Mucosa of descending colon (tissue), 3 donors: ENCODE measurements at regions not wholly inside any gene's neighbourhood (a gene's known extent, or its start where the extent isn't known, plus 50 kb on each side); places are given as distances from the start of the nearest gene placed in this dataset.

Experiments
- ATAC-seq: fragments of 200-7000 bp; cut with Tn5 transposase; one replicate; pipeline ENCODE4 v1.9.1; 2020; ENCODE audit warnings: mild to moderate bottlenecking, moderate library complexity
- DNase-seq, 3 donors: peaks; one replicate each; pipeline ENCODE4 v3.0.0-alpha.2; 2020
- H3K36me3 ChIP-seq: fragments of 200-600 bp; one replicate; pipeline ENCODE4 v1.8.0; 2021; ENCODE audit warnings: low read depth, mild to moderate bottlenecking
- H3K4me1 ChIP-seq: fragments of 200-600 bp; one replicate; pipeline ENCODE4 v1.8.0; 2021; ENCODE audit warnings: low read depth, mild to moderate bottlenecking
- H3K4me3 ChIP-seq: fragments of 200-600 bp; one replicate; pipeline ENCODE4 v1.8.0; 2021; ENCODE audit warnings: mild to moderate bottlenecking
- H3K9me3 ChIP-seq: fragments of 200-600 bp; one replicate; pipeline ENCODE4 v1.8.0; 2021; ENCODE audit warnings: mild to moderate bottlenecking
- intact Hi-C, 2 donors: fragments of 100-400 bp; cut with DNase I in 1 of 2; cut with micrococcal nuclease in 1 of 2; formaldehyde crosslinking; loops; one replicate each; pipeline versions ENCODE4 v1.11.0 to v1.11.1; 2022; cut with DNase I, micrococcal nuclease
- TF ChIP-seq, protein P1 (sequence below): fragments of 200-600 bp; IDR thresholded peaks from one replicate; pipeline ENCODE4 v1.8.0; 2022; ENCODE audit warnings: antibody characterized with exemption, mild to moderate bottlenecking
- donor health status: DM: no; HTN: no; CAD: no; lungs with moderate emphysema.
- donor health status: DM: no; HTN: no; CAD: no.
- donor health status: DM: no; HTN: yes; CAD: no.

DNA sequence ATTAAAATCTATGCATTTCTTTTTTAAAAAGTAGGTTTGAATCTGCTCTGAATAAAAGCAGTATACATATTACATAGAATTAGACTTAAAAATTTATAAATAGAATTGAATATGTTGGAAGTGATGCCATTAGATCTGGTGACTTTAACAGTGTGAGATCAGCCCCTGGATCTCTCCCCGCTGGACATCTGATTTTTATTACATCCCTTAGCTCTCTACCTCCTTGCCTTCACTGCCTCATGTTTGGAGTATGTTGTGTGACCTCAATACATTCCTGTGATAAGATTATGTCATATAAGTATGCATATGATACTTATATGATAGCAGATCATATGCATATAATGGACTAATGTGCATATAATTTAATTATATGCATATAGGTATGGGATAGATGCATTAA, 643.4 kb upstream of the NR2F2 start:
- intact Hi-C loops: no loop called here
- TF ChIP-seq, protein P1, sequence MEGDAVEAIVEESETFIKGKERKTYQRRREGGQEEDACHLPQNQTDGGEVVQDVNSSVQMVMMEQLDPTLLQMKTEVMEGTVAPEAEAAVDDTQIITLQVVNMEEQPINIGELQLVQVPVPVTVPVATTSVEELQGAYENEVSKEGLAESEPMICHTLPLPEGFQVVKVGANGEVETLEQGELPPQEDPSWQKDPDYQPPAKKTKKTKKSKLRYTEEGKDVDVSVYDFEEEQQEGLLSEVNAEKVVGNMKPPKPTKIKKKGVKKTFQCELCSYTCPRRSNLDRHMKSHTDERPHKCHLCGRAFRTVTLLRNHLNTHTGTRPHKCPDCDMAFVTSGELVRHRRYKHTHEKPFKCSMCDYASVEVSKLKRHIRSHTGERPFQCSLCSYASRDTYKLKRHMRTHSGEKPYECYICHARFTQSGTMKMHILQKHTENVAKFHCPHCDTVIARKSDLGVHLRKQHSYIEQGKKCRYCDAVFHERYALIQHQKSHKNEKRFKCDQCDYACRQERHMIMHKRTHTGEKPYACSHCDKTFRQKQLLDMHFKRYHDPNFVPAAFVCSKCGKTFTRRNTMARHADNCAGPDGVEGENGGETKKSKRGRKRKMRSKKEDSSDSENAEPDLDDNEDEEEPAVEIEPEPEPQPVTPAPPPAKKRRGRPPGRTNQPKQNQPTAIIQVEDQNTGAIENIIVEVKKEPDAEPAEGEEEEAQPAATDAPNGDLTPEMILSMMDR: no peak
- Histone ChIP-seq H3K9me3 (no peaks in the 10 kb centered on the region), H3K4me1 (no peaks in the 10 kb centered on the region), H3K4me3 (no peak overlapping the region), H3K36me3 (no peaks in the 10 kb centered on the region)
- no peak for ATAC-seq
- DNase-seq: no peak

GRCh38 chr15:95687686-95688085, 642.8 kb upstream of the NR2F2 start:
- peaks cover 2% of the 10 kb centered on the region for H3K9me3 ChIP-seq
- intact Hi-C loops: no loop called here
- TF ChIP-seq, protein P1: no peak
- H3K36me3 ChIP-seq: no peaks in the 10 kb centered on the region
- no peak overlapping the region for H3K4me3 ChIP-seq
- no peak for ATAC-seq
- DNase-seq: no peak
- no peaks in the 10 kb centered on the region for H3K4me1 ChIP-seq

GRCh38 chr15:95690631-95691340, 639.7 kb upstream of the NR2F2 start:
- Histone ChIP-seq H3K9me3 (peaks cover 31% of the 10 kb centered on the region), H3K36me3 (no peaks in the 10 kb centered on the region), H3K4me3 (no peak overlapping the region), H3K4me1 (no peaks in the 10 kb centered on the region)
- intact Hi-C loops: no loop called here
- ATAC-seq (no peak), DNase-seq (no peak)
- TF ChIP-seq, protein P1: no peak

DNA sequence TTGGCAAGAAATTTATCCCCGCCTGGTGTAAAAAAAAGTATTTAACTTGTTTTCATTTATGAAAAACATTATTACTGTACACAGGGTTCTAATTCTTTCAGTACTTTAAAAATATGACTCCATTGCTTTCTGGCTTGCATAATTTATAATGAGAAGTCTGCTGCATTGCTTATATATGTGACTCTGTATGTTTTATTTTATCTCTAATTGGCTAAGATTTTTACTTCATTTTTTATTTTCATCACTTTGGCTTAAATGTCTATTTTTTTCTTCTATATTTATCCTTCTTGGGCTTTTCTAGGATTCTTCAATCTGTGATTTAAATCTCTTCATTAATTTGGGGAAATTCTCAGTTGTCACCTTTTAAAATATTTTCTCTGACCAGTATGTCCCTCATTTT, 636.6 kb upstream of the NR2F2 start:
- Histone ChIP-seq H3K4me3 (no peak overlapping the region), H3K36me3 (no peaks in the 10 kb centered on the region), H3K4me1 (no peaks in the 10 kb centered on the region), H3K9me3 (peaks cover 38% of the 10 kb centered on the region)
- no peak for DNase-seq
- TF ChIP-seq, protein P1: no peak
- intact Hi-C loops: no loop called here
- ATAC-seq: no peak

GRCh38 chr15:95698230-95698629, 632.3 kb upstream of the NR2F2 start:
- TF ChIP-seq, protein P1: no peak
- DNase-seq (no peak), ATAC-seq (no peak)
- no peaks in the 10 kb centered on the region for H3K4me1 ChIP-seq
- no peak overlapping the region for H3K4me3 ChIP-seq
- no peaks in the 10 kb centered on the region for H3K36me3 ChIP-seq
- intact Hi-C loops: no loop called here
- H3K9me3 ChIP-seq: peaks cover 63% of the 10 kb centered on the region

GRCh38 chr15:95698951-95699350, 631.5 kb upstream of the NR2F2 start:
- Histone ChIP-seq H3K4me1 (no peaks in the 10 kb centered on the region), H3K4me3 (no peak overlapping the region), H3K9me3 (peaks cover 60% of the 10 kb centered on the region), H3K36me3 (no peaks in the 10 kb centered on the region)
- TF ChIP-seq, protein P1: no peak
- no peak for DNase-seq
- no peak for ATAC-seq
- intact Hi-C loops: no loop called here
